Transverse colon (tissue), 4 donors: ENCODE measurements at regions not wholly inside any gene's neighbourhood (a gene's known extent, or its start where the extent isn't known, plus 50 kb on each side); places are given as distances from the start of the nearest gene placed in this dataset.
"Not testable (repeated sequence)": the region's sequence is repeated elsewhere in the genome, so short reads cannot be mapped to it uniquely, and the experiment has no call there.

ENCODE experiments used
- DNase-seq: peaks from one replicate; pipeline ENCODE4 v3.0.0-alpha.2; 2019
- H3K27ac ChIP-seq, 4 donors: fragments of 200-600 bp; sonication (generic); 2 replicates each; pipeline ENCODE4 v1.5.1; 2016 to 2018; ENCODE audit warnings: inconsistent platforms in 4 of 4
- H3K27me3 ChIP-seq: fragments of 200-600 bp; sonication (generic); 2 replicates; pipeline ENCODE4 v1.5.1; 2017; ENCODE audit warnings: inconsistent platforms
- H3K36me3 ChIP-seq, 4 donors: fragments of 200-600 bp; sonication (generic); 2 replicates each; pipeline ENCODE4 v1.5.1; 2017 to 2019; ENCODE audit warnings: inconsistent platforms in 4 of 4
- H3K4me1 ChIP-seq, 4 donors: fragments of 200-600 bp; sonication (generic); 2 replicates each; pipeline ENCODE4 v1.5.1; 2017 to 2020; ENCODE audit warnings: inconsistent platforms in 4 of 4
- H3K4me3 ChIP-seq, 4 donors: fragments of 200-600 bp; sonication (generic); 1 replicate in 1 of 4; 2 replicates in 3 of 4; pipeline versions ENCODE4 v1.5.1 to v1.6.1; 2017 to 2019; ENCODE audit warnings: inconsistent platforms in 4 of 4
- H3K9me3 ChIP-seq, 2 donors: fragments of 200-600 bp; sonication (generic); 2 replicates each; pipeline ENCODE4 v1.5.1; 2017 to 2019; ENCODE audit warnings: inconsistent platforms in 2 of 2
- EP300 ChIP-seq: sonication (generic); formaldehyde crosslinking; IDR thresholded peaks from one replicate; pipeline ENCODE4 v1.6.1; 2017; ENCODE audit warnings: antibody characterized with exemption, low read depth
- POLR2A ChIP-seq: fragments of 450-650 bp; IDR thresholded peaks from one replicate; pipeline ENCODE4 v1.6.1; 2016; ENCODE audit warnings: antibody characterized with exemption, mild to moderate bottlenecking, moderate library complexity
- POLR2AphosphoS5 ChIP-seq, 3 donors: sonication (generic); formaldehyde crosslinking; IDR thresholded peaks; one replicate each; pipeline ENCODE4 v1.6.1; 2016; ENCODE audit warnings: antibody characterized with exemption in 3 of 3
- WGBS, 2 donors: methylation state at CpG; one replicate each; pipeline ENCODE4 v1.1.5; 2018; ENCODE audit warnings: low coverage in 1 of 2; 5-methylcytosine and 5-hydroxymethylcytosine counted together
- in situ Hi-C, 4 donors: fragments of 200-750 bp; cut with MboI; loops; one replicate each; pipeline versions ENCODE4 v1.15.0 to v1.15.1; 2017; ENCODE audit warnings: low sequenced_read_pairs in 3 of 4, low pct_ligation_motif_present in 1 of 4, low pct_unique_long_range_greater_than_20kb in 1 of 4
- intact Hi-C: fragments of 100-400 bp; cut with DNase I; formaldehyde crosslinking; loops from one replicate; pipeline ENCODE4 v1.15.1; 2023; ENCODE audit warnings: low total_unique reads
- TF ChIP-seq, protein P1 (sequence below), 5 experiments: fragments of 200-600 bp in 3 of 5; fragments of 450-650 bp in 2 of 5; sonication (generic) in 3 of 5; IDR thresholded peaks; 1 replicate in 2 of 5; 2 replicates in 3 of 5; pipeline ENCODE4 v1.5.1; 2016 to 2017; ENCODE audit warnings: antibody characterized with exemption in 5 of 5, inconsistent platforms in 3 of 5, mild to moderate bottlenecking in 2 of 5, moderate library complexity in 1 of 5

DNA sequence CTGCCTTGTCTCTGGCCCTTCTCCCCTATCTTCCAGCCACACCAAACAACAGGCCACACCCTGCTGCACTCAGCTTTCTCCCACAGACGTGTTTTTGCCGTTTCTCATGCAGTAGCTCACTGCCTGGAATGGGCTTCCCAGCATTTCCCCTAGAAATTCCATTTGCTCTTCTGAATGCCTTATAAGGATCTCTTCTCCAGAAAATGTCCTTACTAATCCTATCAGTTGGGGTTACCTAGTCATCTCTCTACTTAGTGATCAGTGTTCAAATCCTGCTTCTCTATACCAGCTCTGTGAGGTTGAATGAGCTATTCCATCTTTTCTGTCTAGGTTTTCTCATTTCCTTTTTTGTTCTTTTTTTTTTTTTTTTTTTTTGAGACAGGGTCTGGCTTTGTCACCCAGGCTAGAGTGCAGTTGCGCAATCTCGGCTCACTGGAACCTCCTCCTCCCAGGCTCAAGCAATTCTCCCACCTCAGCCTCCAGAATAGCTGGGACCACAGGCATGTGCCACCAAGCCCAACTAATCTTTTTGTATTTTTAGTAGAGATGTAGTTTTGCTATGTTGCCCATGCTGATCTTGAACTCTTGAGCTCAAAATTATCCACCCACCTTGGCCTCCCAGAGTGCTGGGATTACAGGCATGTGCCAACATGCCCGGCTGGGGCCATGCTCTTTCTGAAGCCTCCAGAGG lies 98.2 kb upstream of the CHD2 start:
- peaks cover 16 to 54% (median 22%) of the 10 kb centered on the region in 4 donors for H3K4me1 ChIP-seq
- TF ChIP-seq POLR2AphosphoS5 (IDR thresholded peaks at IDR 0.05) = no peak
- TF ChIP-seq POLR2A = no peak
- TF ChIP-seq, protein P1, sequence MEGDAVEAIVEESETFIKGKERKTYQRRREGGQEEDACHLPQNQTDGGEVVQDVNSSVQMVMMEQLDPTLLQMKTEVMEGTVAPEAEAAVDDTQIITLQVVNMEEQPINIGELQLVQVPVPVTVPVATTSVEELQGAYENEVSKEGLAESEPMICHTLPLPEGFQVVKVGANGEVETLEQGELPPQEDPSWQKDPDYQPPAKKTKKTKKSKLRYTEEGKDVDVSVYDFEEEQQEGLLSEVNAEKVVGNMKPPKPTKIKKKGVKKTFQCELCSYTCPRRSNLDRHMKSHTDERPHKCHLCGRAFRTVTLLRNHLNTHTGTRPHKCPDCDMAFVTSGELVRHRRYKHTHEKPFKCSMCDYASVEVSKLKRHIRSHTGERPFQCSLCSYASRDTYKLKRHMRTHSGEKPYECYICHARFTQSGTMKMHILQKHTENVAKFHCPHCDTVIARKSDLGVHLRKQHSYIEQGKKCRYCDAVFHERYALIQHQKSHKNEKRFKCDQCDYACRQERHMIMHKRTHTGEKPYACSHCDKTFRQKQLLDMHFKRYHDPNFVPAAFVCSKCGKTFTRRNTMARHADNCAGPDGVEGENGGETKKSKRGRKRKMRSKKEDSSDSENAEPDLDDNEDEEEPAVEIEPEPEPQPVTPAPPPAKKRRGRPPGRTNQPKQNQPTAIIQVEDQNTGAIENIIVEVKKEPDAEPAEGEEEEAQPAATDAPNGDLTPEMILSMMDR (IDR thresholded peaks at IDR 0.05) = no peak
- TF ChIP-seq EP300 = no peak
- intact Hi-C loops = loop anchor here (5.0 kb wide), 1 partner anchor 120 kb away; no protein-coding TSS in a partner anchor
- H3K9me3 ChIP-seq = no peaks in the 10 kb centered on the region
- no peaks in the 10 kb centered on the region for H3K27me3 ChIP-seq
- WGBS, 2 donors = 53 to 57% methylated on average over 2 to 5 of the region's 5 CpGs
- no peaks in the 10 kb centered on the region for H3K36me3 ChIP-seq
- in situ Hi-C loops = loop anchor here in 1 of 4 donors (5.0 kb wide), 1 partner anchor 125 kb away; no protein-coding TSS in a partner anchor
- H3K4me3 ChIP-seq = no peak overlapping the region
- peak; percentile 35 for DNase-seq
- peak overlapping the region; percentile 85 to 98 (median 87) for H3K27ac ChIP-seq

DNA sequence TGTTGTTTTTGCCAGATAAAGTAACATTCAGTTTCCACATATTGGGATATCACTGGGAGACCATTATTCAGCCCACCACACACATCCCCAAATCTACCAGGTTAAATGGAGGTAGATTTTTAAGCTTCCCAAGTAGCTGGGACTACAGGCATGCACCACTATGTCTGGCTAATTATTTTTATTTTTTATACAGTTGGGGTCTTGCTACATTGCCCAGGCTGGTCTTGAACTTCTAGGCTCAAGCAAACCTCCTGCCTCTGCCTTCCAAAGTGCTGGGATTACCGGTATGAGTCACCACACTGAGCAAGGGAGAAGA lies 96.6 kb upstream of the CHD2 start:
- peak overlapping the region; percentile 85 to 98 (median 87) for H3K27ac ChIP-seq
- 38% methylated on average over 1 of the region's 1 CpG; no CpG with 5 or more reads in 1 of the 2 donors for WGBS, 2 donors
- H3K9me3 ChIP-seq = no peaks in the 10 kb centered on the region
- intact Hi-C loops = loop anchor here (5.0 kb wide), 1 partner anchor 119 kb away; no protein-coding TSS in a partner anchor
- no peaks in the 10 kb centered on the region for H3K27me3 ChIP-seq
- DNase-seq = no peak
- in situ Hi-C loops = loop anchor here in 1 of 4 donors (5.0 kb wide), 1 partner anchor 124 kb away; no protein-coding TSS in a partner anchor
- peaks cover 16 to 61% (median 27%) of the 10 kb centered on the region in 4 donors for H3K4me1 ChIP-seq
- no peak for TF ChIP-seq POLR2A
- TF ChIP-seq EP300 = no peak
- TF ChIP-seq, protein P1 (IDR thresholded peaks at IDR 0.05) = no peak
- no peak for TF ChIP-seq POLR2AphosphoS5 (IDR thresholded peaks at IDR 0.05)
- H3K4me3 ChIP-seq = no peak overlapping the region
- H3K36me3 ChIP-seq = no peaks in the 10 kb centered on the region

- in situ Hi-C loops = loop anchor here in 1 of 4 donors (5.0 kb wide), 1 partner anchor 123 kb away; no protein-coding TSS in a partner anchor
- peaks cover 16 to 62% (median 30%) of the 10 kb centered on the region in 4 donors for H3K4me1 ChIP-seq
Measured at GRCh38 chr15:92803852-92804609, 96.1 kb upstream of the CHD2 start.

GRCh38 chr15:92804610-92804936 lies 95.6 kb upstream of the CHD2 start:
- not testable (repeated sequence) for H3K4me3 ChIP-seq, DNase-seq, H3K9me3 ChIP-seq, H3K36me3 ChIP-seq, H3K27me3 ChIP-seq
- WGBS, 2 donors = 93 to 94% methylated on average over 3 to 5 of the region's 5 CpGs
- intact Hi-C loops (loop anchor here (5.0 kb wide), 1 partner anchor 118 kb away; no protein-coding TSS in a partner anchor), in situ Hi-C loops (loop anchor here in 1 of 4 donors (5.0 kb wide), 1 partner anchor 123 kb away; no protein-coding TSS in a partner anchor)
- Histone ChIP-seq H3K4me1 (peaks cover 16 to 62% (median 30%) of the 10 kb centered on the region in 4 donors), H3K27ac (peak overlapping the region; percentile 85 to 98 (median 87))

More at GRCh38 chr15:92803852-92804609, 96.1 kb upstream of the CHD2 start:
- no peaks in the 10 kb centered on the region for H3K27me3 ChIP-seq
- DNase-seq = peak; percentile 79
- H3K4me3 ChIP-seq = no peak overlapping the region
- TF ChIP-seq POLR2A (peak; percentile 22), POLR2AphosphoS5 (IDR thresholded peaks at IDR 0.05) (peak; percentile 56 to 92 (median 89)), EP300 (peak; percentile 90)
- TF ChIP-seq, protein P1 (IDR thresholded peaks at IDR 0.05) = no peak
- WGBS, 2 donors = 0 to 25% methylated on average over 4 to 5 of the region's 5 CpGs
- no peaks in the 10 kb centered on the region for H3K9me3 ChIP-seq
- intact Hi-C loops = loop anchor here (5.0 kb wide), 1 partner anchor 118 kb away; no protein-coding TSS in a partner anchor
- H3K27ac ChIP-seq = peak overlapping the region; percentile 85 to 98 (median 87)
- no peaks in the 10 kb centered on the region for H3K36me3 ChIP-seq
